HepG2 (cell line): ENCODE measurements at regions not wholly inside any gene's neighbourhood (a gene's known extent, or its start where the extent isn't known, plus 50 kb on each side); places are given as distances from the start of the nearest gene placed in this dataset.

Experiments used
- ATAC-seq: fragments of 200-7000 bp; cut with Tn5 transposase; 3 replicates; pipeline ENCODE4 v1.9.1; 2020; ENCODE audit warnings: mild to moderate bottlenecking, moderate library complexity
- BruUV-seq: library from RNA; stranded (reverse); fragments of 400-500 nt; replicated peaks from 2 replicates; lab custom pipeline; 2021; lab: Mats Ljungman, UMichigan
- CTCF ChIA-PET: fragments of 300-600 bp; formaldehyde crosslinking; extraction: SDS; loops from one replicate; lab custom pipeline; 2021; ENCODE audit warnings: low total read pairs, inconsistent platforms, low intra/inter-chr PET ratio; lab: Yijun Ruan, JAX
- POLR2A ChIA-PET: fragments of 350-600 bp; sonication (Branson Sonifier 250); formaldehyde crosslinking; loops from one replicate; lab custom pipeline; 2020; ENCODE audit warnings: antibody characterized with exemption, inconsistent platforms; lab: Yijun Ruan, JAX
- DNase-seq: peaks from one replicate; pipeline ENCODE4 v3.0.0-alpha.2; 2015; ENCODE audit warnings: low spot score
- FAIRE-seq: peaks from 3 replicates; lab custom pipeline; 2011; peaks lifted over from hg19 to GRCh38; lab: Jason Lieb, UNC
- H2AFZ ChIP-seq: one replicate; pipeline ENCODE4 v1.6.1; 2011; ENCODE audit warnings: low read length, inconsistent platforms
- H3K27ac ChIP-seq: fragments of 300-600 bp; 3 replicates; pipeline ENCODE4 v1.8.0; 2011; ENCODE audit warnings: mixed run types, mild to moderate bottlenecking, mixed read lengths, low read length, inconsistent platforms; ENCODE audit not compliant: insufficient read depth; ENCODE audit errors: extremely low read length
- H3K27me3 ChIP-seq, 2 experiments: fragments of 200-600 bp in 1 of 2; 2 replicates in 1 of 2; 3 replicates in 1 of 2; pipeline versions ENCODE4 v1.6.0 to v1.8.0; 2011; ENCODE audit warnings: low read length in 2 of 2, mild to moderate bottlenecking in 2 of 2, moderate library complexity in 2 of 2, inconsistent platforms in 1 of 2; ENCODE audit not compliant: insufficient read depth in 2 of 2, control insufficient read depth in 1 of 2
- H3K36me3 ChIP-seq, 2 experiments: fragments of 200-600 bp in 1 of 2; replicated peaks in 1 of 2; 2 replicates in 1 of 2; 3 replicates in 1 of 2; pipeline versions ENCODE4 v1.5.1 to v1.8.0; 2011; ENCODE audit warnings: low read length in 2 of 2, inconsistent platforms in 1 of 2; ENCODE audit not compliant: insufficient read depth in 2 of 2, control insufficient read depth in 1 of 2
- H3K4me1 ChIP-seq: 2 replicates; pipeline ENCODE4 v1.5.1; 2012; ENCODE audit warnings: low read length, inconsistent platforms; ENCODE audit not compliant: insufficient read depth
- H3K4me2 ChIP-seq: 2 replicates; pipeline ENCODE4 v1.6.0; 2011; ENCODE audit warnings: low read depth, low read length, inconsistent platforms
- H3K4me3 ChIP-seq, 3 experiments: fragments of 200-600 bp in 1 of 3; sonication (generic), shearing (Covaris generic) in 1 of 3; replicated peaks in 1 of 3; 2 replicates each; pipeline ENCODE4 v1.5.1; 2011 to 2016; ENCODE audit warnings: low read length in 3 of 3, inconsistent platforms in 2 of 3, low read depth in 2 of 3, mild to moderate bottlenecking in 2 of 3, control low read depth in 1 of 3, mixed read lengths in 1 of 3; ENCODE audit not compliant: insufficient read depth in 1 of 3
- H3K79me2 ChIP-seq: one replicate; pipeline ENCODE4 v1.6.1; 2011; ENCODE audit warnings: low read length, inconsistent platforms; ENCODE audit not compliant: insufficient read depth
- H3K9ac ChIP-seq: 2 replicates; pipeline ENCODE4 v1.6.0; 2011; ENCODE audit warnings: mild to moderate bottlenecking, low read depth, low read length, inconsistent platforms; ENCODE audit not compliant: insufficient read depth
- H3K9me3 ChIP-seq: 2 replicates; pipeline ENCODE4 v1.5.1; 2012; ENCODE audit warnings: mild to moderate bottlenecking, low read length
- H4K20me1 ChIP-seq: 2 replicates; pipeline ENCODE4 v1.6.0; 2011; ENCODE audit warnings: inconsistent platforms, mild to moderate bottlenecking, low read length, moderate library complexity; ENCODE audit not compliant: insufficient read depth
- ADNP ChIP-seq: sonication (generic); formaldehyde crosslinking; IDR thresholded peaks from 2 replicates; pipeline ENCODE4 v1.4.0; 2020; ENCODE audit warnings: missing genetic modification reagents
- ARID4A ChIP-seq: sonication (generic); formaldehyde crosslinking; IDR thresholded peaks from 2 replicates; pipeline ENCODE4 v1.5.0; 2020; ENCODE audit warnings: mild to moderate bottlenecking, missing genetic modification reagents, borderline replicate concordance
- EEA1 ChIP-seq: sonication (generic); formaldehyde crosslinking; IDR thresholded peaks from 2 replicates; pipeline ENCODE4 v1.5.1; 2020; ENCODE audit warnings: mild to moderate bottlenecking, missing genetic modification reagents, borderline replicate concordance
- GABPB1 ChIP-seq: IDR thresholded peaks from 2 replicates; pipeline ENCODE4 v1.6.1; 2016; ENCODE audit warnings: mild to moderate bottlenecking, missing genetic modification reagents, moderate library complexity, missing compliant biosample characterization
- HOXD1 ChIP-seq: sonication (generic); formaldehyde crosslinking; IDR thresholded peaks from 2 replicates; pipeline ENCODE4 v1.5.0; 2020; ENCODE audit warnings: missing genetic modification reagents
- PHF20 ChIP-seq: sonication (generic); formaldehyde crosslinking; IDR thresholded peaks from 2 replicates; pipeline ENCODE4 v1.5.0; 2020; ENCODE audit warnings: mild to moderate bottlenecking, missing genetic modification reagents
- PPARG ChIP-seq: conservative IDR thresholded peaks from 2 replicates; pipeline ENCODE4 v1.6.1; 2016; ENCODE audit warnings: missing biosample characterization, missing genetic modification reagents
- RAD51 ChIP-seq: fragments of 450-650 bp; IDR thresholded peaks from 2 replicates; pipeline ENCODE4 v1.6.1; 2016; ENCODE audit warnings: borderline replicate concordance
- SSRP1 ChIP-seq: IDR thresholded peaks from 2 replicates; pipeline ENCODE4 v1.6.1; 2016; ENCODE audit warnings: control low read depth
- TEAD2 ChIP-seq: sonication (generic); formaldehyde crosslinking; IDR thresholded peaks from 2 replicates; pipeline ENCODE4 v1.9.0; 2021; ENCODE audit warnings: missing genetic modification reagents
- ZFP41 ChIP-seq: sonication (generic); formaldehyde crosslinking; IDR thresholded peaks from 2 replicates; pipeline ENCODE4 v1.4.0; 2020; ENCODE audit warnings: mild to moderate bottlenecking, missing genetic modification reagents, borderline replicate concordance
- ZNF17 ChIP-seq: sonication (generic); formaldehyde crosslinking; IDR thresholded peaks from 2 replicates; pipeline ENCODE4 v1.5.0; 2020; ENCODE audit warnings: mild to moderate bottlenecking, missing genetic modification reagents
- ZNF234 ChIP-seq: sonication (generic); formaldehyde crosslinking; conservative IDR thresholded peaks from 2 replicates; pipeline ENCODE4 v1.5.1; 2020; ENCODE audit warnings: mild to moderate bottlenecking, missing genetic modification reagents
- ZNF546 ChIP-seq: sonication (generic); formaldehyde crosslinking; conservative IDR thresholded peaks from 2 replicates; pipeline ENCODE4 v1.8.1; 2023; ENCODE audit warnings: mild to moderate bottlenecking, missing genetic modification reagents
- ZNF607 ChIP-seq: sonication (generic); formaldehyde crosslinking; IDR thresholded peaks from 2 replicates; pipeline ENCODE4 v1.5.1; 2020; ENCODE audit warnings: missing genetic modification reagents, mild to moderate bottlenecking, borderline replicate concordance
- ZSCAN25 ChIP-seq: sonication (generic); formaldehyde crosslinking; IDR thresholded peaks from 2 replicates; pipeline ENCODE4 v1.8.0; 2022; ENCODE audit warnings: mild to moderate bottlenecking, missing genetic modification reagents
- WGBS: methylation state at CpG from one replicate; pipeline ENCODE4 v1.1.6; 2017; ENCODE audit warnings: low lambda C conversion rate; 5-methylcytosine and 5-hydroxymethylcytosine counted together
- in situ Hi-C: cut with HindIII; loops from 2 replicates; pipeline ENCODE4 v1.10.0; 2017; ENCODE audit warnings: low pct_unique_long_range_greater_than_20kb; ENCODE audit not compliant: extremely low pct_ligation_motif_present
- intact Hi-C: fragments of 100-400 bp; cut with micrococcal nuclease; formaldehyde crosslinking; loops from one replicate; pipeline ENCODE4 v1.10.0; 2022; ENCODE audit not compliant: unreplicated experiment

DNA sequence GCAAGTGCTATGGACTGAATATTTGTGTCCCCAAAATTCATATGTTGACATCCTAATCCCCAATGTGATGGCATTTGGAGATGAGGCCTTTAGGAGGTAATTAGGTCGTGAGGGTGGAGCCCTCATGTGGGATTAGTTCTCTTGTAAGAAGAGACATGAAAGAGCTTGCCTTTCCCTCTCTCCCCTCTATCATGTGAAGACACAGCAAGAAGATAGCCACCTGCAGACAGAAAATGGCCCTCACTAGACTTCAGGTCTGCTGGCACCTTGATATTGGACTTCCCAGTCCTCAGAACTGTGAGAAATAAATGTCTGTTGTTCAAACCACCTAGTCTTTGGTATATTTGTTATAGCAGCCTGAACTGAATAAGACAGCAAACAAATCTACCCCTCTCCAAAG, 75.1 kb upstream of the TBX20 start:
- ChIA-PET CTCF (no interaction called here), POLR2A (no interaction called here)
- Histone ChIP-seq H3K4me1 (no peaks in the 10 kb centered on the region), H3K27me3 (peaks cover 0 to under 1% of the 10 kb centered on the region in 2 experiments; a peak in 1 of 5 replicates), H3K9me3 (peaks cover 14% of the 10 kb centered on the region), H3K79me2 (no peaks in the 10 kb centered on the region), H3K36me3 (no peaks in the 10 kb centered on the region), H3K4me2 (no peak overlapping the region), H3K9ac (no peak overlapping the region), H3K4me3 (no peak overlapping the region), H3K27ac (no peak overlapping the region), H4K20me1 (no peaks in the 10 kb centered on the region), H2AFZ (no peak overlapping the region)
- no peak for DNase-seq
- in situ Hi-C loops: no loop called here
- FAIRE-seq: no peak
- no TSS peak for BruUV-seq
- intact Hi-C loops: no loop called here
- TF ChIP-seq ADNP (CRISPR knock-in tag): no peak
- WGBS: 0% methylated on average over 1 of the region's 1 CpG
- ATAC-seq: no peak

GRCh38 chr7:35319606-35320005, 65.7 kb upstream of the TBX20 start:
- H3K27ac ChIP-seq: no peak overlapping the region
- ATAC-seq (no peak), FAIRE-seq (no peak), DNase-seq (no peak)
- TF ChIP-seq HOXD1 (CRISPR knock-in tag) (no peak), TEAD2 (CRISPR knock-in tag) (no peak), ZNF17 (no peak), SSRP1 (CRISPR knock-in tag) (no peak), PPARG (no peak), ZNF607 (CRISPR knock-in tag) (no peak), ZSCAN25 (CRISPR knock-in tag) (no peak), ZNF546 (no peak), ZFP41 (CRISPR knock-in tag) (no peak), GABPB1 (CRISPR knock-in tag) (no peak), EEA1 (CRISPR knock-in tag) (no peak), ZNF234 (CRISPR knock-in tag) (no peak), PHF20 (CRISPR knock-in tag) (no peak), ARID4A (CRISPR knock-in tag) (no peak), RAD51 (no peak)
- H2AFZ ChIP-seq: no peak overlapping the region
- no peaks in the 10 kb centered on the region for H3K4me1 ChIP-seq
- H4K20me1 ChIP-seq: no peaks in the 10 kb centered on the region
- peaks cover 6% of the 10 kb centered on the region; the same call in 1 of the 2 replicates for H3K9me3 ChIP-seq
- no peak overlapping the region for H3K4me2 ChIP-seq
- ChIA-PET CTCF (no interaction called here), POLR2A (no interaction called here)
- WGBS: 4% methylated on average over 4 of the region's 4 CpGs
- H3K9ac ChIP-seq: no peak overlapping the region
- H3K36me3 ChIP-seq: no peaks in the 10 kb centered on the region
- no peaks in the 10 kb centered on the region for H3K27me3 ChIP-seq
- intact Hi-C loops: no loop called here
- BruUV-seq: no TSS peak
- no peaks in the 10 kb centered on the region for H3K79me2 ChIP-seq
- no peak overlapping the region for H3K4me3 ChIP-seq
- in situ Hi-C loops: no loop called here
